Astrocyte of the spinal cord (primary cell): ENCODE measurements at regions not wholly inside any gene's neighbourhood (a gene's known extent, or its start where the extent isn't known, plus 50 kb on each side); places are given as distances from the start of the nearest gene placed in this dataset.

Source experiments
- DNase-seq: peaks from one replicate; pipeline ENCODE4 v3.0.0; 2011; ENCODE audit warnings: low read depth, low spot score
- H3K4me3 ChIP-seq: 2 replicates; pipeline ENCODE4 v1.5.1; 2011; ENCODE audit warnings: low read depth, mild to moderate bottlenecking, low read length, moderate library complexity
- CTCF ChIP-seq: IDR thresholded peaks from 2 replicates; pipeline ENCODE4 v1.5.1; 2012; ENCODE audit warnings: low read depth, mild to moderate bottlenecking, low read length, inconsistent platforms
- in situ Hi-C: cut with HindIII; loops from 2 replicates; pipeline ENCODE4 v1.10.0; 2017; ENCODE audit warnings: low sequenced_read_pairs

GRCh38 chr4:10773656-10774055 is 89.1 kb upstream of the CLNK start:
- in situ Hi-C loops = no loop called here
- no peak for DNase-seq
- TF ChIP-seq CTCF = no peak
- H3K4me3 ChIP-seq = no peak overlapping the region

GRCh38 chr4:10773010-10773409 is 88.4 kb upstream of the CLNK start:
- in situ Hi-C loops = no loop called here
- peak; percentile 70 for DNase-seq
- no peak for TF ChIP-seq CTCF
- no peak overlapping the region for H3K4me3 ChIP-seq

GRCh38 chr4:10765386-10765785 is 80.8 kb upstream of the CLNK start:
- no peak for DNase-seq
- in situ Hi-C loops = no loop called here
- TF ChIP-seq CTCF = no peak
- H3K4me3 ChIP-seq = no peak overlapping the region

GRCh38 chr4:10762561-10762960 is 78.0 kb upstream of the CLNK start:
- DNase-seq = peak; percentile 97
- TF ChIP-seq CTCF = no peak
- no peak overlapping the region for H3K4me3 ChIP-seq
- in situ Hi-C loops = no loop called here

GRCh38 chr4:10761903-10762302 is 77.3 kb upstream of the CLNK start:
- peak; percentile 67 for DNase-seq
- no peak overlapping the region for H3K4me3 ChIP-seq
- in situ Hi-C loops = no loop called here
- TF ChIP-seq CTCF = no peak

GRCh38 chr4:10760086-10760485 is 75.5 kb upstream of the CLNK start:
- no peak for DNase-seq
- no peak for TF ChIP-seq CTCF
- in situ Hi-C loops = no loop called here

GRCh38 chr4:10758906-10759305 is 74.3 kb upstream of the CLNK start:
- DNase-seq = no peak
- in situ Hi-C loops = no loop called here
- no peak overlapping the region for H3K4me3 ChIP-seq
- TF ChIP-seq CTCF = no peak

More at GRCh38 chr4:10760086-10760485, 75.5 kb upstream of the CLNK start:
- H3K4me3 ChIP-seq = no peak overlapping the region
